Omental fat pad (tissue), 3 donors: ENCODE measurements at regions not wholly inside any gene's neighbourhood (a gene's known extent, or its start where the extent isn't known, plus 50 kb on each side); places are given as distances from the start of the nearest gene placed in this dataset.

Experiments
- ATAC-seq: fragments of 150-250 bp; one replicate; pipeline ENCODE4 v1.9.1; 2016; ENCODE audit warnings: mild to moderate bottlenecking, moderate library complexity; ENCODE audit not compliant: low FRiP score
- DNase-seq: peaks from one replicate; pipeline ENCODE4 v3.0.0-alpha.2; 2019; ENCODE audit warnings: low spot score
- TF ChIP-seq, protein P1 (sequence below), 3 donors: fragments of 450-650 bp; IDR thresholded peaks; one replicate each; pipeline ENCODE4 v1.5.1; 2016 to 2017; ENCODE audit warnings: antibody characterized with exemption in 3 of 3, mild to moderate bottlenecking in 3 of 3, moderate library complexity in 2 of 3

- TF ChIP-seq, protein P1, sequence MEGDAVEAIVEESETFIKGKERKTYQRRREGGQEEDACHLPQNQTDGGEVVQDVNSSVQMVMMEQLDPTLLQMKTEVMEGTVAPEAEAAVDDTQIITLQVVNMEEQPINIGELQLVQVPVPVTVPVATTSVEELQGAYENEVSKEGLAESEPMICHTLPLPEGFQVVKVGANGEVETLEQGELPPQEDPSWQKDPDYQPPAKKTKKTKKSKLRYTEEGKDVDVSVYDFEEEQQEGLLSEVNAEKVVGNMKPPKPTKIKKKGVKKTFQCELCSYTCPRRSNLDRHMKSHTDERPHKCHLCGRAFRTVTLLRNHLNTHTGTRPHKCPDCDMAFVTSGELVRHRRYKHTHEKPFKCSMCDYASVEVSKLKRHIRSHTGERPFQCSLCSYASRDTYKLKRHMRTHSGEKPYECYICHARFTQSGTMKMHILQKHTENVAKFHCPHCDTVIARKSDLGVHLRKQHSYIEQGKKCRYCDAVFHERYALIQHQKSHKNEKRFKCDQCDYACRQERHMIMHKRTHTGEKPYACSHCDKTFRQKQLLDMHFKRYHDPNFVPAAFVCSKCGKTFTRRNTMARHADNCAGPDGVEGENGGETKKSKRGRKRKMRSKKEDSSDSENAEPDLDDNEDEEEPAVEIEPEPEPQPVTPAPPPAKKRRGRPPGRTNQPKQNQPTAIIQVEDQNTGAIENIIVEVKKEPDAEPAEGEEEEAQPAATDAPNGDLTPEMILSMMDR (IDR thresholded peaks at IDR 0.05) = no peak
- no peak for ATAC-seq
These were observed 398.0 kb downstream of the CPS1 start for GRCh38 chr2:210954386-210954907.

DNA sequence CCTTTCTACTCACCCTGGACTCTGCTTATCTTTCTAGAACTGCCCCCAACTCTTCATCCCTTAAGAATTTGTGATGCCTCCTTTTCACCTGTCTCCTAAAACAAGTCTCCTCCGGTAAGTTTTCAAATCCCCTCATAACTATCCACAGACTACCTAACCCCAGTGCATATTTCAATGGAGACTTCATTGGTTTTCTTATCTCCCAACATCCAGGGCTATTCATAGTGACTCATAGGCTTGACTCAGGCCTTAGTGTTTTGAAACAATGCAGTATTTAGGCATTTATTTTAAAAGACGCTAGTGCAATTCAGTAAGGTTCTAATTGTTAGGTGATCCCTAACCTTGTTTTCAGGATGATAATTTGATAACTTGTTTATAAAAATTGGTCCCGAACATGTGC lies 399.2 kb downstream of the CPS1 start:
- TF ChIP-seq, protein P1 (IDR thresholded peaks at IDR 0.05) = no peak
- ATAC-seq (peak; percentile 92), DNase-seq (no peak)

More at GRCh38 chr2:210954386-210954907, 398.0 kb downstream of the CPS1 start:
- no peak for DNase-seq

DNA sequence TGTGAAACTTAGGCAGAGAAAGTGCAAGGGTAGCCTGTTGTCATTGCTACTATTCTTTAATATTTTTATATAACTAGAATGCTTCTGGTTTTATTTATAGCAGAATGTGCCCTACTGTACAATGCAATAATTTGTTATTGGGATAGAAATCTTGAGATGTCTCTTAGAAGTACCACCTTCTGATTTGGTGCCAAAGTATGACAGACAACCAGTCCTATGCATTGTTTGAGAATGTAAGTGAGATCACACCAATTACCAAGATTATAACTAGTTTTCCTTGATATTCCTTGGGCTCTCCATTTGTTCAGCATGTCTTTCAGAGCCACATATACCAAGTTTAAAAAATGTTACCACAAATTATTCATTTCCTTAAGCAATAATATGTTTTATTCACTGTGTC lies 399.7 kb downstream of the CPS1 start:
- DNase-seq (no peak), ATAC-seq (no peak)
- TF ChIP-seq, protein P1 (IDR thresholded peaks at IDR 0.05) = no peak

- TF ChIP-seq, protein P1 (IDR thresholded peaks at IDR 0.05) = no peak
- ATAC-seq = peak; percentile 51
- DNase-seq = no peak
These were observed 404.9 kb downstream of the CPS1 start for GRCh38 chr2:210961249-210961648.

DNA sequence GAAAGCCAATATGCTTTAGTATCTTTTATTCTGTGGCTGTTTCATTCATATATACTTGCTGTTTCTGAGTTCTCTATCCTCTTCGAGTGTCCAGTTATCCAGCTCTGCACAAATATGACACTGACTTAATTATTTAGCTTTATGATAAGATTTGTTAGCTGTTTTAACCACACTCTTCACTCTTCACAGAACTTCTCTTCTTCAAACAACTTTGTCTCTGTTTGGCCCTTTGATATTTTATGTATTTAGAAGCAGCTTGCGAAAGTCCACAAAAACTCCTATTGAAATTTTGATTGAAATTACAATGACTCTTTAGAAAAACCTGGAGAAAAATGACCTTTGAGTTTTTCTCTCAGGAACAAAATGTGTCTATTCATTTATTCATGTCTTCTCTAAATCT lies 407.0 kb downstream of the CPS1 start:
- TF ChIP-seq, protein P1 (IDR thresholded peaks at IDR 0.05) = no peak
- ATAC-seq = no peak
- DNase-seq = no peak

DNA sequence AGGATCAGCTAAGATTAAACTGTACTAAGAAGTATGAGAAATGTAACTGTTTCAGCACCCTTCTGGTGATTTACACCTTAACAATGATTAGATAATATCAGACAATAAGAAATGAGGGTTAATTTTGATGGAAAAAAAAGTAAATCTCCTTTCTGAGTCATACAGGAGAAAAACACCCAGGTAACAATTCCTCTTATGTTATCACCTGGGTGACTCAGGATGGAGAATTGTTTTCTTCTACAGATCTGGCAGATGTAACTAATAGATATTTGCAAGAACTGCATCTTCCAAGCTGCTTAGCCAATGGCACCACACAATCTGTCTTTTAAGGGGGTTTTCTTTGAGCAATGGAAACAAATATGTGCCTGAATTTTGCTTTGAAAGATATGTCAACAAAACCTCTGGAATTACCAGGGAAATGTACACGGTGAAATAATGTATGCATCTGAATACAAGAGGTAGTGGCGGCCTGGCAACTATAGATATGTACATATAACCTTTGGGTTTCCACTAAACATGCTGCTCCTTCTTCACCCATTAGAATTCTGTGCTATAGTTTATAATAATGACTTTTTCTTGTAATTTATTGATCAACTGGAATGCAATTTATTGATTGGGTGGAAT lies 407.9 kb downstream of the CPS1 start:
- DNase-seq (no peak), ATAC-seq (no peak)
- TF ChIP-seq, protein P1 (IDR thresholded peaks at IDR 0.05) = no peak

DNA sequence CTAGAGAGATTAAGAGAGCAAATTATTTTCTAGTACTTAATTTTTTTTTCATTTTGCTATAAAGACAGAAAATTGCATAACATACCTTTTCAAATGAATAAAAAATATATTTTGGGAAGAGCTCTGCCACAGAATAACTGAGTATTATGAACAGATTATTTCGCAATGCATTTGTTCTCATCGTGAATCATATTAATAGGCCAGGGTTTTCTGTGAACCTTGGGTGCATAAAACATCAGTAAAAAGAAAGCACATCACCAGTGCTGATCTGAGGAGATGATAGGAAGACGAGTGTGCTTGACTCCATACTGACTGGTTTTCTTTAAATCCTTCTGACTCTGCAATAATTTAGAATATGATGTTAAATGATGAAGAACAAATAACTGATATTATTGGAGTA lies 409.1 kb downstream of the CPS1 start:
- ATAC-seq = peak; percentile 62
- TF ChIP-seq, protein P1 (IDR thresholded peaks at IDR 0.05) = no peak
- DNase-seq = no peak
